ENCODE measurements at regions not wholly inside any gene's neighbourhood (a gene's known extent, or its start where the extent isn't known, plus 50 kb on each side); places are given as distances from the start of the nearest gene placed in this dataset.

DNA sequence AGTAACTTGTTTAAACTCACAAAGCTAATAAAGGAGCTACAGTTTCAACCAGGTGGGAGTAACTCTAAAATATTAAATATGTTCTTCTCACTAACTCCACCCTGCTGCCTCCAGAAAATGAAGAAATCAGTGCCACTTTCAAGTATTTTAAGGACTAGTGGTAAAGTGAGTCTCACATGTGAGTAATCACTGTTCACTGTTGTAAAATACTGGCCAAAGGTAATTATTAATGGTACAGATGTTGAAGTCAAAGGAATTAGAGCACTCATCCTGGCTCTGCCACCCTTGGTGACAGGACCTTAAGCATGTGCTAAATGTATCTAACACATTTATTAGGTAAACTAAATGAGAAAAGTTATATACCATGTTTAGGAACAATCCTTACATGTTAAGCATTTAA lies 430.7 kb downstream of the BRINP1 start:
- Mint-ChIP-seq H3K36me3 (ENCODE audit: insufficient read depth in 1 of 3, low read depth in 3 of 3) (no peaks in the 10 kb centered on the region), H3K9me3 (no peaks in the 10 kb centered on the region), H3K4me3 (no peak overlapping the region), H3K27ac (no peak overlapping the region), H3K27me3 (ENCODE audit: low read depth) (no peaks in the 10 kb centered on the region; the same call in 1 of the 2 replicates), H3K4me1 (peaks cover 6 to 7% of the 10 kb centered on the region in 2 experiments)
- Histone ChIP-seq H2BK12ac (ENCODE audit: insufficient read length, low read depth, low read length) (no peak overlapping the region), H3K4ac (ENCODE audit: low read depth, low read length) (no peak overlapping the region), H2BK5ac (ENCODE audit: insufficient read length, low read length) (no peak overlapping the region), H3K56ac (ENCODE audit: insufficient read length, low read depth, low read length) (no peak overlapping the region), H3K23me2 (ENCODE audit: insufficient read length, low read depth, low read length, poor library complexity, severe bottlenecking) (no peaks in the 10 kb centered on the region), H3K79me1 (ENCODE audit: insufficient read depth, low read depth, low read length, poor library complexity, severe bottlenecking) (no peaks in the 10 kb centered on the region), H2AK5ac (ENCODE audit: insufficient read length, low read length) (no peak overlapping the region), H3K4me2 (ENCODE audit: insufficient read depth, insufficient read length, low read length) (no peak overlapping the region), H4K8ac (replicated peaks; ENCODE audit: insufficient read length, low read depth, low read length) (no peak overlapping the region), H3K79me2 (ENCODE audit: insufficient read depth, low read length) (no peaks in the 10 kb centered on the region), H2AFZ (ENCODE audit: low read length) (no peak overlapping the region), H3K27me3 (ENCODE audit: insufficient read depth, low read length) (no peaks in the 10 kb centered on the region), H3K9me3 (ENCODE audit: control insufficient read depth, low read depth, low read length) (no peaks in the 10 kb centered on the region), H2BK20ac (ENCODE audit: low read depth, low read length, poor library complexity, severe bottlenecking) (no peak overlapping the region), H3K14ac (ENCODE audit: insufficient read depth, low read length) (no peak overlapping the region), H3K9ac (ENCODE audit: extremely low read depth, insufficient read length, low read length) (no peak overlapping the region), H3K27ac (ENCODE audit: insufficient read length, low read depth, low read length) (no peak overlapping the region), H4K20me1 (ENCODE audit: control insufficient read depth, insufficient read depth, insufficient read length) (no peaks in the 10 kb centered on the region), H4K91ac (ENCODE audit: insufficient read length, low read depth, low read length) (no peak overlapping the region), H2BK120ac (ENCODE audit: low read depth, low read length, poor library complexity, severe bottlenecking) (no peak overlapping the region), H3T11ph (ENCODE audit: low read length) (no peak overlapping the region), H2BK15ac (ENCODE audit: low read depth, low read length) (no peak overlapping the region), H3K23ac (ENCODE audit: insufficient read length, low read depth, low read length) (no peak overlapping the region), H3K4me1 (ENCODE audit: insufficient read depth, low read length) (peaks cover 3% of the 10 kb centered on the region; the same call in 1 of the 2 replicates), H4K5ac (ENCODE audit: insufficient read length, low read depth, low read length) (no peak overlapping the region), H3K18ac (ENCODE audit: insufficient read length, low read depth, low read length) (no peak overlapping the region)
- no peak for DNase-seq
- TF ChIP-seq, protein P1, sequence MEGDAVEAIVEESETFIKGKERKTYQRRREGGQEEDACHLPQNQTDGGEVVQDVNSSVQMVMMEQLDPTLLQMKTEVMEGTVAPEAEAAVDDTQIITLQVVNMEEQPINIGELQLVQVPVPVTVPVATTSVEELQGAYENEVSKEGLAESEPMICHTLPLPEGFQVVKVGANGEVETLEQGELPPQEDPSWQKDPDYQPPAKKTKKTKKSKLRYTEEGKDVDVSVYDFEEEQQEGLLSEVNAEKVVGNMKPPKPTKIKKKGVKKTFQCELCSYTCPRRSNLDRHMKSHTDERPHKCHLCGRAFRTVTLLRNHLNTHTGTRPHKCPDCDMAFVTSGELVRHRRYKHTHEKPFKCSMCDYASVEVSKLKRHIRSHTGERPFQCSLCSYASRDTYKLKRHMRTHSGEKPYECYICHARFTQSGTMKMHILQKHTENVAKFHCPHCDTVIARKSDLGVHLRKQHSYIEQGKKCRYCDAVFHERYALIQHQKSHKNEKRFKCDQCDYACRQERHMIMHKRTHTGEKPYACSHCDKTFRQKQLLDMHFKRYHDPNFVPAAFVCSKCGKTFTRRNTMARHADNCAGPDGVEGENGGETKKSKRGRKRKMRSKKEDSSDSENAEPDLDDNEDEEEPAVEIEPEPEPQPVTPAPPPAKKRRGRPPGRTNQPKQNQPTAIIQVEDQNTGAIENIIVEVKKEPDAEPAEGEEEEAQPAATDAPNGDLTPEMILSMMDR (conservative IDR thresholded peaks at IDR 0.05), result no peak

Measured in H9 (cell line).